ENCODE measurements at regions not wholly inside any gene's neighbourhood (a gene's known extent, or its start where the extent isn't known, plus 50 kb on each side); places are given as distances from the start of the nearest gene placed in this dataset.

- TF ChIP-seq CTCF (IDR thresholded peaks at IDR 0.05) (no peak), POLR2A (IDR thresholded peaks at IDR 0.05) (no peak)
Measured at GRCh38 chr12:100061814-100062213, 77.1 kb upstream of the ANKS1B start.

Data from heart left ventricle (tissue), 13 donors.